GM19395 (cell line): ENCODE measurements at regions not wholly inside any gene's neighbourhood (a gene's known extent, or its start where the extent isn't known, plus 50 kb on each side); places are given as distances from the start of the nearest gene placed in this dataset.
"Not testable (repeated sequence)": the region's sequence is repeated elsewhere in the genome, so short reads cannot be mapped to it uniquely, and the experiment has no call there.

Experiments
- ATAC-seq: cut with Tn5 transposase; IDR thresholded peaks from one replicate; pipeline ENCODE4 v1.9.1; 2021; ENCODE audit warnings: mild to moderate bottlenecking, moderate library complexity; ENCODE audit not compliant: unreplicated experiment

DNA sequence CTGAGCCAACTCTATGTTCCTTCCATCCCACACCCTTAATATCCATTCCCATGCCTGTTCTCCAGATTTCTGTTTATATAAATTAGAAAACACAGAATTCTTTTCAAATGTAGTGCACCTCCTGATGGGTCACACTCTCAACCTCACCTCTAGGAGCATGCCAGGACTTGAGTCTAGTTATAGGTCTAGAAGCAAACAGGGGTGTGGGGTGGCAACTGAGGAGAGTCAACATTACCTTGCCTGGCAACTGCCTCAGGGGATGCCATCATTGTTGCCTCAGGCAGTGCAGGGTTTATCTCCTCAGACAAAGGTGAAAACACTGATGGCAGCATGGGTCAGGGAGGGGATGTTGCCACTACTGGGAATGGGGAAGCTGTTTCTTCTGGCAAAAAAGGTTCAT is 181.0 kb upstream of the IPO5 start:
- not testable (repeated sequence) for ATAC-seq

DNA sequence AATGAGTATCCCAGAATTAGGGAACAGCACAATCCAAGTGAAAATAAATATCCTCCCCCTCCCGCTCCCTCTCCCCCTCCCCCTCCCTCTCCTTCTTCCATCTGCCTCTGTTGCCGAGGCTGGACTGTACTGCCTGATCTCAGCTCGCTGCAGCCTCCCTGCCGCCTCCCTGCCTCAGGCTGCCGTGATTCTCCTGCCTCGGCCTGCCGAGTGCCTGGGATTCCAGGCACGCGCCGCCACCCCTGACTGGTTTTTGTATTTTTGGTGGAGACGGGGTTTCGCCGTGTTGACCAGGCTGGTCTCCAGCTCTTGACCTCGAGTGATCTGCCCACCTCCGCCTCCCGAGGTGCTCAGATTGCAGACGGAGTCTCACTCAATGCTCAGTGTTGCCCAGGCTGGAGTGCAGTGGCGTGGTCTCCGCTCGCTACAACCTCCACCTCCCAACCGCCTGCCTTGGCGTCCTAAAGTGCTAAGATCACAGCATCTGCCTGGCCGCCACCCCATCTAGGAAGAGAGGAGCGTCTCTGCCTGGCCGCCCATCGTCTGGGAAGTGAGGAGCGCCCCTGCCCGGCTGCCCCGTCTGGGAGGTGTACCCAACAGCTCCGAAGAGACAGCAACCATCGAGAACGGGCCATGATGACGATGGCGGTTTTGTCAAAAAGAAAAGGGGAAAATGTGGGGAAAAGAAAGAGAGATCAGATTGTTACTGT is 178.9 kb upstream of the IPO5 start:
- ATAC-seq = not testable (repeated sequence)

- no peak for ATAC-seq
These were observed 173.0 kb upstream of the IPO5 start for GRCh38 chr13:97780486-97780885.

GRCh38 chr13:97781891-97782305 is 171.6 kb upstream of the IPO5 start:
- ATAC-seq = no peak

DNA sequence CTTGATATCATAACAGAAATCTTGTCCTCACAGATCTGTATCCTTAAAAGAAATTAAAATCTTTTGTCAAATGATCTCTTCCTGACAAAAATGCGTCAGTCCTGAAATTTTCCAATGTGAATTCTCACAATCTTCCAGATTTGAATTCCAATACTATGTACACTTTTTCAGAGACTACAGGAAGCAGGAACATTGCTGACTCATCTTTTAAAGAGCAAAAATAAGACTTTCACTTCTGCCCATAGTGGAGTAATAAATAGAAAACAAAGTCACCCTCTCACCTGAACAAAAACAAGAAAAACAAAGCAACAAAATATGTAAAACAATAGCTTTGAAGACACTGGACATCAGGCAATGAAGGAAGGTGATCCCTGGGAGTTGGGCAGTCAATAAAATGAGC is 167.0 kb upstream of the IPO5 start:
- ATAC-seq = no peak

GRCh38 chr13:97797553-97797952 is 155.9 kb upstream of the IPO5 start:
- ATAC-seq = no peak

GRCh38 chr13:97798171-97798821 is 155.2 kb upstream of the IPO5 start:
- ATAC-seq = no peak

- no peak for ATAC-seq
These were observed 154.6 kb upstream of the IPO5 start for GRCh38 chr13:97798836-97799235.

- ATAC-seq = no peak
These were observed 151.3 kb upstream of the IPO5 start for GRCh38 chr13:97802213-97802612.

DNA sequence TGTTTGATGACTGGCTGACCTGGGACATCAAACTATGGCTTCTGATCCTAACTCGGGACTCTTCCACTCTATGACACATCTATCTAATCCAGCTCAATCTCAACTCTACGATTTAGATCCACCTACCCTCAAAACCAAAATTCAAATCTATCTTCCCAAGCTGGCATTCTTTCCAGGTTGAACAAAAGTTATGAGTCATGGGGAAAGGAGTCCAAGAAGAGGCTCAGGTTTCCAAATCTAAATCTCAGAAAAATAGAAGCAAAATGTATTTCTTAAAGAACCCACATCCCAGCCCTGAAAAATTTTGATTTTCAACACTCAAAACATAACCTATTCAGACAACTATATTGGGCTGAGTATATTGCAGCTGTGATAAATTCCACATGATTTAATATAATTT is 143.9 kb upstream of the IPO5 start:
- no peak for ATAC-seq

DNA sequence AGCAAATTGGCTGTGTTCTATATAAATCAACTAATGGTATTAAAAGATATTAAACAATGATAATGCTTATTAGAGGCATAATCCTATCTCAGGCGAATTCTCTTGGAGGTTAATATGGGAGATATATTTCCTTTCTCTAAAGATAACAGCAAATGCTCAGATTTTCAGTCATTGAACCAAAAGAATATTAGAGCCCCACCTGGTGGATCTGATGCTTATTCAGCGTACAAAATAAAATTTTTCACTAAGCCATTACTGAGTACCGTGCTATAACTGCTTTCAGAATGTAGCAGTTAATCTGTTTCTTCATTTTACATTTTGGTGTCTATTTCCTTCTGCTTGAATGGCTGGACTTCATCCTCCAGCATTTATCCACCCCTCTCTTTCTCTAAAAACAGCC is 143.3 kb upstream of the IPO5 start:
- no peak for ATAC-seq

DNA sequence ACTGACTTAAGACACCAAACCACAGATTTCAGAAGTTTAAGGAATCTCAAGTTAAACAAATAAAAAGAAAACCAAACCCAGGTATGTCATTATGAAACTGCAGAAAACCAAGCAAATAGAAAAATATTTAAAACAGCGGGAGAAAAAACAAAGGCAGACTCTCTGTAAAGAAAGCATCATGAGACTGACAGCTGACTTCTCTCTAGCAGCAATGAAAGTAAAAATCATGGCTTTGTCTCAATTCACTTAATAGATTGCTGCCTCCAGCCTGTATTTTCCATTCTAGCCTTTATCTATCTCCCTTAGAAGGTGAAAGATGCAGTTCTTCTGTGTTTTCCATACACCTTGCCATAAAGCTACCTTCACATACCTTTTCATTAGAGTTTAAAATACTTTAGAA is 131.1 kb upstream of the IPO5 start:
- ATAC-seq = no peak

GRCh38 chr13:97826421-97827012 is 127.0 kb upstream of the IPO5 start:
- no peak for ATAC-seq

DNA sequence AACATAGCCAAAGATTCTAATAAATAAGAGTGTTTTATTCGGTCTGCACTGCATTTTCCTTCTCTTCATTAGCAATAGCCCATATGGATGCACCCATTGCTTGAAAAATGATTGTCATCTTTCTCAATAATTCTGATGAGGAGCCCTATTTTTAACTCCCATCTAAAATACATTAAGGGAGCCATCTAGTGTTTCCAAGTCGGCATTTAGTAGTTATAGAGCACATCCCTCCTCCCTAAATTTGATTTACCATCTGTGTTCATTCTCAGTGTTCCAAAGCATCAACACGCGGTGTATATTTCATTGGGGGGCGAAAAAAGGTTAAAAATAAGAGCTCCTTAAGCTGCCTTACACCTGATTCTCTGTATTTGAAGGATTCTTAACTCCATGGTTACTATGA is 119.2 kb upstream of the IPO5 start:
- no peak for ATAC-seq

DNA sequence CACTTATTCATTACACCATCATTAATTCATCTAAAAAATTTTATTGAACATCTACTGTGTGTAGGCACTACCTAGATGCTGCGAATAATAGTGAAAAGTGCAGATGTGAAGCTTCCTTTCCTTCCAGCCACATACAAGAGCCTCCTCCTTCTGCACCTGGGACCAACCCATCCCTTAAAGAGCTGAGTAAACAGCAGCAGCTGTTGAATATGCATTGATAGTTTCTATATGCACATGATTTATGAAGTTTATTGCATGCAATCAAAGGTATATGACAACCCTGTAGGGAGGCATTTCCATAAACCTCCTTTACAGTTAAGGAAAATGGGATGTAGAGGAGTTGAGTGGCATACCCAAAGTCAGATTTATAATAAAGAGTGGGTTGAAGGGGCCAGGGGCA is 110.3 kb upstream of the IPO5 start:
- no peak for ATAC-seq

DNA sequence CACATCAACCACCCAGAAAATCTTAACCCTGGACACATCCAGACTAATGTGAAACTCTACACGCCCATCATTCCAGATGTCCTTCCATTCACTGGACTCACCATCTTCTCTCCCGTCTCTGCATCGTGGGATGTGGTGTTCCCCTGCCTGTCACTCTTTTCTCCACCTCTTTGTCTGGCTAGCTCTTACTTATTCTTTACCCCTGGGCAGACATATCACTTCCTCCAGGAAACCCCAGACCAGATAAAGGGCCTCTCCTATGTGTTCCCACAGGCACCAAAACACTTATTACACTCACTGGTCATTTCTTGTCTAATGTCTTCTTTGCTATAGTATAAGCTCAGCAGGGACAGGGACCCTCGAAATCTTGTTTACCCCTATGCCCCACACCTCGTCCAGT is 109.3 kb upstream of the IPO5 start:
- ATAC-seq = no peak

GRCh38 chr13:97848886-97849285 is 104.6 kb upstream of the IPO5 start:
- ATAC-seq = peak; percentile 19

DNA sequence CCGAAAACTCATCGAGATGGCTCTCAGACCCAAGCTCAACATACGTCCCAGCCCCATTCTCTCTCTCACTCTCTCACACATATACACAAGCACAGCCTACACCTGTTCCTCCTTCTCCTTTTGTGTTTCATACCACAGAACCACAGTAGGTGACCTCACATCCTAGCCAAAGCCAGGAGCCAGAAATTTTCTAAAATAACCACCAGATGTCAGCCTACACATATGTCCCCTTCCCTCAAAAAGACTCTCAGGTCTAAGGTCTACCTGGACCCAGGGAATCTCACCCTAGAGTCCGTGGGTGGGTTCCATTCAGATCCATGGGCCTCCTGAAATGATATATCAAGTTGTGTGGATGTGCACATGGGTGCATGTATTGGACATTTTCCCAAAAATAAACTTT is 104.2 kb upstream of the IPO5 start:
- ATAC-seq = peak; percentile 97

DNA sequence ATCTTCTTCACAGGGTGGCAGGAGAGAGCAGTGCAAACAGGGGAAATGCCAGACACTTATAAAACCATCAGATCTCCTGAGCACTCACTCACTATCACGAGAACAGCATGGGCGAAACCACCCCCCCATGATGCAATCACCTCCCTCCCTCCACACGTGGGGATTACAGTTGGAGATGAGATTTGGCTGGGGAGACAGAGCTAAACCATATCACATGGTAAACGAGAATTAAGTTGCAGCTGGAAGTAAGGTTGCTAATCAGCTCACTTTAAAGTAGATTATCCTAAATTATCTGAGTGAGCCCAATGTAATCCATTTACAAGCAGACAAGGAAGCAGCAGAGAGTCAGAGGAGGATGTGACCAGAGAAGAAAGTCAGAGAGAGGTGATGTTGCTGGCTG is 102.2 kb upstream of the IPO5 start:
- ATAC-seq = no peak

DNA sequence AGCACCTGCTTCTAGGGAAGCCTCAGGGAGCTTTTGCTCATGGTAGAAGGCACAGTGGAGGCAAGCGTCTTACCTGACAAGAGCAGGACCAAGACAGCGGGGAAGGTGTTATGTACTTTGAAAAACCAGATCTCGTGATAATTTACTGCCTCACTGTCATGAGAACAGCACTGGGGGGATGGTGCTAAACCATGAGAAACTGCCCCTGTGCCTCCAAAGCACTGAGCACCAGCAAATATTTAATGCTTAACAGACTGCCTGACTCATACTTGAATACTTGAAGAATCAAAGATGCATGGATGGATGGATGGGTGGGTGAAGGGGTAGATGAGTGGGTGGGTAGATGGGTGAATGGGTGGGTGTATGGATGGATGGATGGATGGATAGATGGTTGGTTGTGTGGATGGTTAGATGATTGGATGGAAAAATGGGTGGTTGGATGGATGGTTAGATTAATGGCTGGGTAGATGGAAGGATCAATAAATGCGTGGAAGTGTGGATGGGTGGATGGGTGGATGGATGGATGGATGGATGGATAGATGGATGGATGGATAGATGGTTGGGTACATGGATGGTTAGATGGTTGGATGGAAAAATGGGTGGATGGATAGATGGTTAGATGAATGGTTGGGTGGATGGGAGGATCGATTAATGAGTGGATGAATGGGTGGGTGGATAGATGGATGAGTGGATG is 101.1 kb upstream of the IPO5 start:
- no peak for ATAC-seq

DNA sequence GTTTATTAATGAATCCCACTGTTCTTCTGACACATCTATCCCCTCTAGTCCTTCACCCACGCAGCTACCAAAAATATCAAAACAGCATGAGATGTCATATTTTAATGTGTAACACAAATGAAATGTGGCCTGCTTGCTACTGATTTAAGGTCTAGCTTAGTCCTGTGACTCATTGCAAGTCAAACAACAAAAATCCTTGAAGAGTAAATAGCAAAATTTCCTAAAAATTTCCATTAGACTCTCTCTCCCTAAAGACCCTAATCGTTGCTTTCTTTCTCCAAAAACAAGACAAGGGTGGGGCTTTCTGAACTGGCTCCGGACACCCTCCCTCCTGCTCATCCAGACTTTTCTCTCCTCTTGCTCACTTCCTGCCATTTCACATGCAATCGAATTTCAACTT is 99.9 kb upstream of the IPO5 start:
- no peak for ATAC-seq
